ENCODE measurements at regions not wholly inside any gene's neighbourhood (a gene's known extent, or its start where the extent isn't known, plus 50 kb on each side); places are given as distances from the start of the nearest gene placed in this dataset.

DNA sequence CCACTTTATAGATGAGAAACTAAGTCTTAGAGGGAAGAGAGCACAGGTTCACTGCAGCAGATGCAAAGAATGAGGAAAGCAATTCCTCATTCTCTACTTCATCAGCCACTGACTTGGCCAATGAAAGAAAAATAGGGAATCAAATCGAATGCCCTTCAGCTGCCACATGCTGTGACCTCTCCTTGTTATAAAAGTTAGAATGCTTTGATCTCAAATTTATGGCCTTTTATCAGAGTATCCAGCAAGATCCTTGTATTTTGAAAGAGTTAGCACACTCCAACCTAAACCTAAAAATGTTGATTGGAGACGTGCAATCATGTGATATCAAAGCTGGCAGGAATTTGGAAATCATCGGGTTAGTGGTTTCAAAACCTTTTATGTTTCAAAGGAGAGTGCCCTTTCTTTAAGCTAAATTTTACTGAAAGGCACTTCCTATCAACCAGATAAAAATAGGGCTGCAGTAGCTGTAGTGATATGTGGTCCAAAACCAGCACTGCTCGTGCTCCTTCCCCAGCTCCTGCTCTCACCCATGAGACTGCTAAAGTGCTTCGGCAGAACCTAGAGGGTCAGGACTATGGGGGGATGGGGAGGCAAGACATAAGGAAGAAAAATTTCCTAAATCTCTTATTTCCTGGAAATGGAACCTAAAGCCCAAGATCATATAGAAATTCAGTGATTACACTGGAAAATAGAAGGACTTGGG, 617.0 kb downstream of the PYDC2 start:
- in situ Hi-C loops (cut with MboI; ENCODE audit: low sequenced_read_pairs, unreplicated experiment): no loop called here
- no peak for DNase-seq (ENCODE audit: low spot score)
- TF ChIP-seq, protein P1, sequence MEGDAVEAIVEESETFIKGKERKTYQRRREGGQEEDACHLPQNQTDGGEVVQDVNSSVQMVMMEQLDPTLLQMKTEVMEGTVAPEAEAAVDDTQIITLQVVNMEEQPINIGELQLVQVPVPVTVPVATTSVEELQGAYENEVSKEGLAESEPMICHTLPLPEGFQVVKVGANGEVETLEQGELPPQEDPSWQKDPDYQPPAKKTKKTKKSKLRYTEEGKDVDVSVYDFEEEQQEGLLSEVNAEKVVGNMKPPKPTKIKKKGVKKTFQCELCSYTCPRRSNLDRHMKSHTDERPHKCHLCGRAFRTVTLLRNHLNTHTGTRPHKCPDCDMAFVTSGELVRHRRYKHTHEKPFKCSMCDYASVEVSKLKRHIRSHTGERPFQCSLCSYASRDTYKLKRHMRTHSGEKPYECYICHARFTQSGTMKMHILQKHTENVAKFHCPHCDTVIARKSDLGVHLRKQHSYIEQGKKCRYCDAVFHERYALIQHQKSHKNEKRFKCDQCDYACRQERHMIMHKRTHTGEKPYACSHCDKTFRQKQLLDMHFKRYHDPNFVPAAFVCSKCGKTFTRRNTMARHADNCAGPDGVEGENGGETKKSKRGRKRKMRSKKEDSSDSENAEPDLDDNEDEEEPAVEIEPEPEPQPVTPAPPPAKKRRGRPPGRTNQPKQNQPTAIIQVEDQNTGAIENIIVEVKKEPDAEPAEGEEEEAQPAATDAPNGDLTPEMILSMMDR (IDR thresholded peaks at IDR 0.05; ENCODE audit: borderline replicate concordance, control extremely low read depth, extremely low read depth, insufficient read depth, missing control alignments): no peak

DNA sequence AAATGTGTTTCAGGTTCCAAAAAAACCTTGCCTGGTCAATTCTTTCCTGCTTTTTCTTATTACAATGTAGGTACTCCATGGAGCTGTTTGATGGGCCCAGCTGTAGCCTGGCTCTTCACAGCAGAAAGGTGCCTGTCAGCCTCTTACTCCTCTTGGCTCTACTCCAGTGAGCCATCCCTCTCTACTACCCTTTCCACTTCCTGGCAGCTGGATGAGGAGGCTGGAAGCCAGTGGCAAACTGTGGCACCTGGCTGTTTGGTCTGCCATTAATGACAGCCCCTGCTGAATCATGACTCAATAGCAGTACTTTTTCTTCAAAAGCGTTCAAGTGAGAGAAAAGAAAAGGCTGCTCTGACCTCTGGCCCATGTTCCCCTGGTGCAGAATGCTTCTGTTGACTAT, 618.1 kb downstream of the PYDC2 start:
- TF ChIP-seq, protein P1 (IDR thresholded peaks at IDR 0.05; ENCODE audit: borderline replicate concordance, control extremely low read depth, extremely low read depth, insufficient read depth, missing control alignments): no peak
- in situ Hi-C loops (cut with MboI; ENCODE audit: low sequenced_read_pairs, unreplicated experiment): no loop called here
- no peak for DNase-seq (ENCODE audit: low spot score)

DNA sequence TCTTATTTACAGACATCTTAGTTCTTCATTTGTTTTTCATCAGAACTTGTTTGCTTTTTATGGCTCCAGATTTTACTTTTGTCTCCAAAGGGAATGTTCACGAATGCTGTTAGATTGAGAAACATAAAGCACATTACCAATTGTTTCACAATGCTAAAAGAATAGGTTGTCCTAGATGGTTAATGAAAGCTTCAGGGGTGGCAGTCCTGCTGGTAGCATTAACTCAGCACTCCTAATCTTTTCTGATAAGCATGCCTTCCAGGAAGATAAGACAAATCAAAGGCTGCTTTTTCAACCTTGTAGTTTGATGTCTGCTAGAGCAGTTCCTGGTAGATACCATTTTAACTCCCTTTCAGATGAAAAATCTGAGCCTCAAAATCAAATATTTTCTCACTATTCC, 619.4 kb downstream of the PYDC2 start:
- in situ Hi-C loops (cut with MboI; ENCODE audit: low sequenced_read_pairs, unreplicated experiment): no loop called here
- TF ChIP-seq, protein P1 (IDR thresholded peaks at IDR 0.05; ENCODE audit: borderline replicate concordance, control extremely low read depth, extremely low read depth, insufficient read depth, missing control alignments): no peak

DNA sequence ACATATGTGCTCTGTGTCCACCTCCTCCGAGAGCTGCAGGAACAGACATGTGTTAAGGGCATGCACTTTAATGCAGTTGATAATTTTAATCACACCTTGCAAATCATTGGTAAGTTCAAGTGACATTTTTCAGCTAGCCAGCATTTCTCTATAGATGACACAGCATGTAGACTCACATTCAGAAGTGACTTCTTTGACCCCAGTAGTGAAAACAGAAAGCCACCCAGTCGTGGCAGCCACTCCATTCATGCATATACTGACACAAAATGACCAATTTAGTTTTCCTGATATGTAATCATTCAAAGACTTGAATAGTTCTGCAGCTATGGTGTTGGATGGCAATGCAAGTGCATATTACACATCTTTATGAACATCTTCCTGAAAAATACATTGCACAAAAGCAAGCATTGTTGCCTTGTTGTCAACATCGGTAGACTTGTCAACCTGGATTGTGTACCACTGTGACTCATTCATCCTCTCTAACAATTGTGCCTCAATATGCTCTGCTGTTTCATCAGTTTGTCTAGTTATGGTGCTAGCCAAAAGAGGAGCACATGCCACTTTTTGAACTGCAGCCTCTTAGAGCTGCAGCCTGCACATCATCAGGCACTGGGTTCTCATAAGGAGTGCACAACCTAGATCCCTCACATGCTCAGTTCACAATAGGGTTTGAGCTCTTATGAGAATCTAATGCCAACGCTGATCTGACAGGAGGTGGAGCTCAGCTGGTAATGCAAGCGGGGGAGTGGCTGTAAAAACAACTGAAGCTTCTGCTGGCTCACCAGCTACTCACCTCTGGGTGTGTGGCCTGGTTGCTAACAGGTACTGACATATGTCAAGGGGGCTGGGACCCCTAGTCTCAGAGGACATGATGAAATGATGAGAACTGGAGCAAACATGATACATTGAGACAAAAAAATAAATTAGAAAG, 622.0 kb downstream of the PYDC2 start:
- TF ChIP-seq, protein P1 (IDR thresholded peaks at IDR 0.05; ENCODE audit: borderline replicate concordance, control extremely low read depth, extremely low read depth, insufficient read depth, missing control alignments): no peak
- no peak for DNase-seq (ENCODE audit: low spot score)
- in situ Hi-C loops (cut with MboI; ENCODE audit: low sequenced_read_pairs, unreplicated experiment): no loop called here

More for the DNA sequence above, 619.4 kb downstream of the PYDC2 start:
- DNase-seq (ENCODE audit: low spot score): no peak

Data from GM13976 (cell line).